Endothelial cell (in vitro differentiated cells): ENCODE measurements at regions not wholly inside any gene's neighbourhood (a gene's known extent, or its start where the extent isn't known, plus 50 kb on each side); places are given as distances from the start of the nearest gene placed in this dataset.
"Not testable (repeated sequence)": the region's sequence is repeated elsewhere in the genome, so short reads cannot be mapped to it uniquely, and the experiment has no call there.

Experiments
- DNase-seq: peaks from one replicate; pipeline ENCODE4 v3.0.0; 2021; ENCODE audit warnings: low spot score
- H3K27ac Mint-ChIP-seq: one replicate; pipeline ENCODE4 v1.8.0; 2021; ENCODE audit warnings: mixed read lengths, inconsistent platforms; ENCODE audit not compliant: unreplicated experiment
- H3K27me3 Mint-ChIP-seq: one replicate; pipeline ENCODE4 v1.8.0; 2021; ENCODE audit warnings: mild to moderate bottlenecking, moderate library complexity, mixed read lengths, inconsistent platforms; ENCODE audit not compliant: unreplicated experiment
- H3K36me3 Mint-ChIP-seq: one replicate; pipeline ENCODE4 v1.8.0; 2021; ENCODE audit warnings: mild to moderate bottlenecking, low read depth, mixed read lengths, inconsistent platforms; ENCODE audit not compliant: unreplicated experiment
- H3K4me1 Mint-ChIP-seq: one replicate; pipeline ENCODE4 v1.8.0; 2021; ENCODE audit warnings: mild to moderate bottlenecking, mixed read lengths, inconsistent platforms; ENCODE audit not compliant: unreplicated experiment
- H3K4me3 Mint-ChIP-seq: one replicate; pipeline ENCODE4 v1.8.0; 2021; ENCODE audit warnings: mild to moderate bottlenecking, mixed read lengths, inconsistent platforms; ENCODE audit not compliant: unreplicated experiment
- H3K9me3 Mint-ChIP-seq: one replicate; pipeline ENCODE4 v1.8.0; 2021; ENCODE audit warnings: mixed read lengths, inconsistent platforms; ENCODE audit not compliant: unreplicated experiment
- CTCF ChIP-seq: fragments of 200-600 bp; sonication (generic); IDR thresholded peaks from one replicate; pipeline ENCODE4 v1.5.0; 2021; ENCODE audit warnings: antibody characterized with exemption; ENCODE audit not compliant: unreplicated experiment

GRCh38 chr20:41734506-41734945 lies 116.3 kb upstream of the CHD6 start:
- Mint-ChIP-seq H3K27me3 (peaks cover 3% of the 10 kb centered on the region), H3K9me3 (peaks cover 2% of the 10 kb centered on the region), H3K4me3 (no peak overlapping the region), H3K4me1 (no peaks in the 10 kb centered on the region), H3K27ac (no peak overlapping the region), H3K36me3 (no peaks in the 10 kb centered on the region)
- TF ChIP-seq CTCF, result peak; percentile 89
- peak; percentile 47 for DNase-seq

- Mint-ChIP-seq H3K36me3 (no peaks in the 10 kb centered on the region), H3K27ac (no peak overlapping the region), H3K27me3 (peaks cover 4% of the 10 kb centered on the region), H3K4me3 (no peak overlapping the region), H3K4me1 (no peaks in the 10 kb centered on the region), H3K9me3 (peaks cover 9% of the 10 kb centered on the region)
- no peak for TF ChIP-seq CTCF
- no peak for DNase-seq
Measured at GRCh38 chr20:41733151-41733550, 115.0 kb upstream of the CHD6 start.

GRCh38 chr20:41731198-41731597 lies 113.0 kb upstream of the CHD6 start:
- H3K4me3 Mint-ChIP-seq, result not testable (repeated sequence)

GRCh38 chr20:41727681-41728080 lies 109.5 kb upstream of the CHD6 start:
- peaks cover 21% of the 10 kb centered on the region for H3K9me3 Mint-ChIP-seq
- H3K4me1 Mint-ChIP-seq, H3K27me3 Mint-ChIP-seq, H3K4me3 Mint-ChIP-seq, H3K36me3 Mint-ChIP-seq, H3K27ac Mint-ChIP-seq, DNase-seq: not testable (repeated sequence)

More at GRCh38 chr20:41731198-41731597, 113.0 kb upstream of the CHD6 start:
- not testable (repeated sequence) for DNase-seq, H3K4me1 Mint-ChIP-seq, H3K27me3 Mint-ChIP-seq, H3K27ac Mint-ChIP-seq, H3K36me3 Mint-ChIP-seq
- H3K9me3 Mint-ChIP-seq, result peaks cover 20% of the 10 kb centered on the region

GRCh38 chr20:41726727-41727126 lies 108.5 kb upstream of the CHD6 start:
- no peak for TF ChIP-seq CTCF
- H3K27me3 Mint-ChIP-seq, result peaks cover 6% of the 10 kb centered on the region
- no peak overlapping the region for H3K27ac Mint-ChIP-seq
- H3K4me1 Mint-ChIP-seq, result no peaks in the 10 kb centered on the region
- peaks cover 27% of the 10 kb centered on the region for H3K9me3 Mint-ChIP-seq
- DNase-seq, result no peak
- no peak overlapping the region for H3K4me3 Mint-ChIP-seq
- H3K36me3 Mint-ChIP-seq, result peaks cover 6% of the 10 kb centered on the region

- H3K36me3 Mint-ChIP-seq, result no peaks in the 10 kb centered on the region
- no peaks in the 10 kb centered on the region for H3K4me1 Mint-ChIP-seq
- H3K9me3 Mint-ChIP-seq, result peaks cover 18% of the 10 kb centered on the region
- no peak overlapping the region for H3K4me3 Mint-ChIP-seq
- H3K27ac Mint-ChIP-seq, result no peak overlapping the region
- no peak for TF ChIP-seq CTCF
- no peak for DNase-seq
- peaks cover 4% of the 10 kb centered on the region for H3K27me3 Mint-ChIP-seq
Measured at GRCh38 chr20:41719151-41719550, 101.0 kb upstream of the CHD6 start.
